MM.1S (cell line): ENCODE measurements at regions not wholly inside any gene's neighbourhood (a gene's known extent, or its start where the extent isn't known, plus 50 kb on each side); places are given as distances from the start of the nearest gene placed in this dataset.

Experiments used
- DNase-seq: peaks from one replicate; pipeline ENCODE4 v3.0.0-alpha.2; 2015
- H2AFZ ChIP-seq: fragments of 300-600 bp; sonication (generic); 2 replicates; pipeline ENCODE4 v1.6.0; 2016; ENCODE audit warnings: antibody characterized with exemption, low read length
- H3F3A ChIP-seq: fragments of 300-600 bp; sonication (generic); 2 replicates; pipeline ENCODE4 v1.6.1; 2016; ENCODE audit warnings: mild to moderate bottlenecking, antibody characterized with exemption, low read length, moderate library complexity, mixed read lengths; ENCODE audit not compliant: insufficient read depth
- H3K27ac ChIP-seq: fragments of 300-600 bp; sonication (generic); 2 replicates; pipeline ENCODE4 v1.5.1; 2016; ENCODE audit warnings: mild to moderate bottlenecking, low read length
- H3K27me3 ChIP-seq: fragments of 300-600 bp; sonication (generic); replicated peaks from 2 replicates; pipeline ENCODE4 v1.6.0; 2016; ENCODE audit warnings: low read length; ENCODE audit not compliant: insufficient read depth
- H3K36me3 ChIP-seq: fragments of 300-600 bp; sonication (generic); replicated peaks from 2 replicates; pipeline ENCODE4 v1.6.1; 2016; ENCODE audit warnings: mild to moderate bottlenecking, low read length, mixed read lengths; ENCODE audit not compliant: insufficient read depth
- H3K4me1 ChIP-seq: fragments of 300-600 bp; sonication (generic); 2 replicates; pipeline ENCODE4 v1.6.1; 2016; ENCODE audit warnings: low read length, mixed read lengths
- H3K4me2 ChIP-seq: fragments of 300-600 bp; sonication (generic); 2 replicates; pipeline ENCODE4 v1.6.0; 2016; ENCODE audit warnings: low read depth, low read length
- H3K4me3 ChIP-seq: fragments of 300-600 bp; sonication (generic); 2 replicates; pipeline ENCODE4 v1.5.1; 2016; ENCODE audit warnings: low read length, mixed read lengths
- H3K79me2 ChIP-seq: fragments of 300-600 bp; sonication (generic); 2 replicates; pipeline ENCODE4 v1.6.1; 2016; ENCODE audit warnings: mixed run types, low read length, mixed read lengths
- H3K9ac ChIP-seq: fragments of 300-600 bp; sonication (generic); 2 replicates; pipeline ENCODE4 v1.6.1; 2016; ENCODE audit warnings: low read length, mixed read lengths
- H3K9me2 ChIP-seq: fragments of 300-600 bp; sonication (generic); replicated peaks from 2 replicates; pipeline ENCODE4 v1.6.1; 2016; ENCODE audit warnings: mild to moderate bottlenecking, low read length, mixed read lengths; ENCODE audit not compliant: insufficient read depth
- H3K9me3 ChIP-seq: fragments of 300-600 bp; sonication (generic); replicated peaks from 2 replicates; pipeline ENCODE4 v1.6.1; 2016; ENCODE audit warnings: mild to moderate bottlenecking, low read length, mixed read lengths; ENCODE audit not compliant: insufficient read depth
- H4K20me1 ChIP-seq: fragments of 300-600 bp; sonication (generic); 2 replicates; pipeline ENCODE4 v1.6.1; 2016; ENCODE audit warnings: mild to moderate bottlenecking, low read length, moderate library complexity, mixed read lengths; ENCODE audit not compliant: insufficient read depth
- EZH2 ChIP-seq: fragments of 300-600 bp; sonication (generic); optimal IDR thresholded peaks from 2 replicates; pipeline ENCODE3; 2017; ENCODE audit warnings: low read depth, mild to moderate bottlenecking, antibody characterized with exemption, low read length, mixed read lengths
- EZH2phosphoT487 ChIP-seq: fragments of 300-600 bp; sonication (generic); IDR thresholded peaks from 2 replicates; pipeline ENCODE4 v1.6.1; 2018; ENCODE audit warnings: antibody characterized with exemption, low read length
- TF ChIP-seq, protein P1 (sequence below): fragments of 300-600 bp; sonication (generic); IDR thresholded peaks from 2 replicates; pipeline ENCODE4 v1.5.1; 2016; ENCODE audit warnings: antibody characterized with exemption, low read length, mixed read lengths

DNA sequence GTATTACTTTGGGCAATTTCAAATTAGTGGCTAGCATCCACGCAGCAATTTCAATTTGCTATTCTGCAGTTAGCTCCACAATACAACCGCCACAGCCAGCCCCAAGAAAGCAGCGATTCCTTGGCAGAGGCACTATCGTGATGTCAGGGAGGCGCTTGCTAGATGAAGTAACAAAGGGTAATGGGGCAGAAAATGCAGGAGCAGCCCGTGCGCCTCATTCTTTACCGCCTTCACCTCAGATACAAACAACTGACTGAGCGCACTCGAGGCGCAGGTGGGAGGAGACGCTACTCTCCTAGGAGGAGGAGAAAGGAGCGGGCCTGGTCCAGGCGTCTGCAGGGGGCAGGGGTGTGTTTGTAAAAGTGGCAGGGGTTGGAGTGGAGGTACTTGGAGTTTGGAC lies 76.9 kb upstream of the ASB18 start:
- TF ChIP-seq, protein P1, sequence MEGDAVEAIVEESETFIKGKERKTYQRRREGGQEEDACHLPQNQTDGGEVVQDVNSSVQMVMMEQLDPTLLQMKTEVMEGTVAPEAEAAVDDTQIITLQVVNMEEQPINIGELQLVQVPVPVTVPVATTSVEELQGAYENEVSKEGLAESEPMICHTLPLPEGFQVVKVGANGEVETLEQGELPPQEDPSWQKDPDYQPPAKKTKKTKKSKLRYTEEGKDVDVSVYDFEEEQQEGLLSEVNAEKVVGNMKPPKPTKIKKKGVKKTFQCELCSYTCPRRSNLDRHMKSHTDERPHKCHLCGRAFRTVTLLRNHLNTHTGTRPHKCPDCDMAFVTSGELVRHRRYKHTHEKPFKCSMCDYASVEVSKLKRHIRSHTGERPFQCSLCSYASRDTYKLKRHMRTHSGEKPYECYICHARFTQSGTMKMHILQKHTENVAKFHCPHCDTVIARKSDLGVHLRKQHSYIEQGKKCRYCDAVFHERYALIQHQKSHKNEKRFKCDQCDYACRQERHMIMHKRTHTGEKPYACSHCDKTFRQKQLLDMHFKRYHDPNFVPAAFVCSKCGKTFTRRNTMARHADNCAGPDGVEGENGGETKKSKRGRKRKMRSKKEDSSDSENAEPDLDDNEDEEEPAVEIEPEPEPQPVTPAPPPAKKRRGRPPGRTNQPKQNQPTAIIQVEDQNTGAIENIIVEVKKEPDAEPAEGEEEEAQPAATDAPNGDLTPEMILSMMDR, result no peak
- TF ChIP-seq EZH2 (no peak), EZH2phosphoT487 (no peak)
- DNase-seq, result no peak
- no peak overlapping the region for H3K9ac ChIP-seq
- H3K4me1 ChIP-seq, result no peaks in the 10 kb centered on the region
- no peaks in the 10 kb centered on the region for H3K36me3 ChIP-seq
- H3K4me3 ChIP-seq, result no peak overlapping the region
- no peak overlapping the region for H2AFZ ChIP-seq
- no peaks in the 10 kb centered on the region for H3K9me3 ChIP-seq
- no peaks in the 10 kb centered on the region for H3K79me2 ChIP-seq
- H3F3A ChIP-seq, result no peaks in the 10 kb centered on the region
- H3K4me2 ChIP-seq, result no peak overlapping the region
- no peaks in the 10 kb centered on the region for H4K20me1 ChIP-seq
- no peaks in the 10 kb centered on the region for H3K27me3 ChIP-seq
- no peak overlapping the region for H3K27ac ChIP-seq
- no peaks in the 10 kb centered on the region for H3K9me2 ChIP-seq

DNA sequence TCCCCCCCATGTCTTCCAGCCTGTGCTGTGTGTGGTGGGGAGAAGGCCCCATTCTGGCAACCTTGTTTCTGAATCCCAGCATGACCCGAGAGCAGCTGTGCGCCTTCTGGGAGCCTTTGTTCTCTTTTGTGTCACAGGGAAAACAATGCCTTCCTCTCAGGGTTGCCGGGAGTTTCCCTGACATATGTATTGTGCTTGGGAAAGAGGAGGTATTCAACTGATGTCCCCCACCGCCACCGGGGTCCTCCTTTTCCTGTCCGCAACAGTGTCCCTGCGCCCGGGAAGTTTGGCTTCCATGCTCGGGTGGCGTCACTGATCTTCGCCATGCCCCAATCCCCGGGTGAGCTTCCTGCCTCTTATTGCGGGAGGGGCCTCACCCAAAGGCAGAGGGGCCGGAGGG lies 77.5 kb upstream of the ASB18 start:
- Histone ChIP-seq H3K9me2 (no peaks in the 10 kb centered on the region), H3K9me3 (no peaks in the 10 kb centered on the region), H3F3A (no peaks in the 10 kb centered on the region), H3K4me3 (no peak overlapping the region), H2AFZ (no peak overlapping the region), H3K27ac (no peak overlapping the region), H3K27me3 (no peaks in the 10 kb centered on the region), H3K36me3 (no peaks in the 10 kb centered on the region), H3K4me2 (no peak overlapping the region), H3K9ac (no peak overlapping the region), H4K20me1 (no peaks in the 10 kb centered on the region), H3K4me1 (no peaks in the 10 kb centered on the region), H3K79me2 (no peaks in the 10 kb centered on the region)
- TF ChIP-seq, protein P1, result no peak
- no peak for TF ChIP-seq EZH2
- TF ChIP-seq EZH2phosphoT487, result no peak
- DNase-seq, result no peak

DNA sequence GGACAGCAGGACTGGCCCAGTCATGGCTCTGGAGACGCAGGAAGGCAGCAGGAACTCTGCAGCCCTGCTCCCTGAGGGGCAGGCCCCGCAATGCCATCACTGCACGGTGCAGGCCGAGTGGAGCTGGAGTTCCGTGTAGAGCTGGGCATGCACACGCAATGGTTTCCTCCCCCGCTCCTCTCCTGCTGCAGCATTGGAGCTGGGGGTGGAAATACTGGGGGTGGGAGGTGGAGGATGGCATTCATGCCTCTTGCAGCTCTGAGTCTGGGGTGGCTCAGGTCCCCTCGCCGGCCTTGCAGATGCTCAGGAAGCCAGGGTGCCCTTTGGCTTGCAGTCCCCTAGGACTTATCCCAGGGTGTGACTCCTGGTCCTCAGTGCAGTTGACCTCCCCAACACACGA lies 78.3 kb upstream of the ASB18 start:
- no peaks in the 10 kb centered on the region for H3K27me3 ChIP-seq
- no peak for TF ChIP-seq EZH2
- no peak for TF ChIP-seq EZH2phosphoT487
- TF ChIP-seq, protein P1, result no peak
- no peak overlapping the region for H3K9ac ChIP-seq
- H3K36me3 ChIP-seq, result no peaks in the 10 kb centered on the region
- no peak overlapping the region for H3K27ac ChIP-seq
- H2AFZ ChIP-seq, result no peak overlapping the region
- H3K9me2 ChIP-seq, result no peaks in the 10 kb centered on the region
- no peak overlapping the region for H3K4me2 ChIP-seq
- H4K20me1 ChIP-seq, result no peaks in the 10 kb centered on the region
- H3K9me3 ChIP-seq, result no peaks in the 10 kb centered on the region
- H3F3A ChIP-seq, result no peaks in the 10 kb centered on the region
- no peak for DNase-seq
- H3K79me2 ChIP-seq, result no peaks in the 10 kb centered on the region
- no peaks in the 10 kb centered on the region for H3K4me1 ChIP-seq
- H3K4me3 ChIP-seq, result no peak overlapping the region
